H9 (cell line): ENCODE measurements at regions not wholly inside any gene's neighbourhood (a gene's known extent, or its start where the extent isn't known, plus 50 kb on each side); places are given as distances from the start of the nearest gene placed in this dataset.
A peak's percentile ranks its signal among the peaks of the same experiment; 100 is the strongest.

Experiments
- DNase-seq: peaks from one replicate; pipeline ENCODE4 v3.0.0-alpha.2; 2017
- H2AFZ ChIP-seq: one replicate; pipeline ENCODE4 v1.6.1; 2013; ENCODE audit warnings: mild to moderate bottlenecking, low read length, control low read depth, moderate library complexity
- H2AK5ac ChIP-seq: 2 replicates; pipeline ENCODE4 v1.6.1; 2013; ENCODE audit warnings: low read length, control low read depth, mixed read lengths; ENCODE audit not compliant: insufficient read length
- H2BK120ac ChIP-seq: one replicate; pipeline ENCODE4 v1.6.1; 2013; ENCODE audit warnings: low read depth, mild to moderate bottlenecking, low read length, control low read depth, inconsistent platforms; ENCODE audit not compliant: poor library complexity, severe bottlenecking
- H2BK12ac ChIP-seq: 2 replicates; pipeline ENCODE4 v1.6.1; 2013; ENCODE audit warnings: low read length, control low read depth, mixed read lengths, low read depth; ENCODE audit not compliant: insufficient read length
- H2BK15ac ChIP-seq: 2 replicates; pipeline ENCODE4 v1.6.1; 2013; ENCODE audit warnings: low read depth, low read length, control low read depth
- H2BK20ac ChIP-seq: one replicate; pipeline ENCODE4 v1.6.1; 2013; ENCODE audit warnings: low read depth, mild to moderate bottlenecking, low read length, control low read depth, inconsistent platforms; ENCODE audit not compliant: poor library complexity, severe bottlenecking
- H2BK5ac ChIP-seq: 2 replicates; pipeline ENCODE4 v1.6.1; 2013; ENCODE audit warnings: low read length, control low read depth, mixed read lengths; ENCODE audit not compliant: insufficient read length
- H3K14ac ChIP-seq: 2 replicates; pipeline ENCODE4 v1.6.1; 2013; ENCODE audit warnings: low read length, control low read depth; ENCODE audit not compliant: insufficient read depth
- H3K18ac ChIP-seq: 2 replicates; pipeline ENCODE4 v1.6.1; 2013; ENCODE audit warnings: low read depth, mild to moderate bottlenecking, mixed read lengths, low read length, control low read depth; ENCODE audit not compliant: insufficient read length
- H3K23ac ChIP-seq: 2 replicates; pipeline ENCODE4 v1.6.1; 2013; ENCODE audit warnings: low read length, control low read depth, mixed read lengths, low read depth; ENCODE audit not compliant: insufficient read length
- H3K23me2 ChIP-seq: 2 replicates; pipeline ENCODE4 v1.6.1; 2013; ENCODE audit warnings: low read depth, mild to moderate bottlenecking, mixed read lengths, low read length, control low read depth; ENCODE audit not compliant: insufficient read length, poor library complexity, severe bottlenecking
- H3K27ac ChIP-seq: 2 replicates; pipeline ENCODE4 v1.5.1; 2013; ENCODE audit warnings: low read length, control low read depth, mixed read lengths, low read depth; ENCODE audit not compliant: insufficient read length
- H3K27me3 ChIP-seq: 2 replicates; pipeline ENCODE4 v1.6.1; 2013; ENCODE audit warnings: low read length, control low read depth, inconsistent platforms; ENCODE audit not compliant: insufficient read depth
- H3K4ac ChIP-seq: 2 replicates; pipeline ENCODE4 v1.6.1; 2013; ENCODE audit warnings: low read depth, mild to moderate bottlenecking, control low read depth, inconsistent platforms, low read length, moderate library complexity
- H3K4me1 ChIP-seq: 2 replicates; pipeline ENCODE4 v1.6.1; 2013; ENCODE audit warnings: low read length, control low read depth, inconsistent platforms; ENCODE audit not compliant: insufficient read depth
- H3K4me2 ChIP-seq: 2 replicates; pipeline ENCODE4 v1.6.1; 2013; ENCODE audit warnings: low read length, control low read depth, mixed read lengths; ENCODE audit not compliant: insufficient read length, insufficient read depth
- H3K56ac ChIP-seq: 2 replicates; pipeline ENCODE4 v1.6.1; 2013; ENCODE audit warnings: low read depth, mild to moderate bottlenecking, mixed read lengths, low read length, control low read depth; ENCODE audit not compliant: insufficient read length
- H3K79me1 ChIP-seq: 2 replicates; pipeline ENCODE4 v1.6.1; 2013; ENCODE audit warnings: low read depth, mild to moderate bottlenecking, moderate library complexity, low read length, control low read depth, inconsistent platforms; ENCODE audit not compliant: insufficient read depth, poor library complexity, severe bottlenecking
- H3K79me2 ChIP-seq: 2 replicates; pipeline ENCODE4 v1.6.1; 2013; ENCODE audit warnings: low read length, control low read depth, inconsistent platforms; ENCODE audit not compliant: insufficient read depth
- H3K9ac ChIP-seq: 2 replicates; pipeline ENCODE4 v1.6.1; 2013; ENCODE audit warnings: low read length, control low read depth, mixed read lengths; ENCODE audit not compliant: insufficient read length; ENCODE audit errors: extremely low read depth
- H3K9me3 ChIP-seq: one replicate; pipeline ENCODE4 v1.6.1; 2013; ENCODE audit warnings: low read depth, low read length, inconsistent platforms; ENCODE audit not compliant: control insufficient read depth
- H3T11ph ChIP-seq: one replicate; pipeline ENCODE4 v1.6.1; 2013; ENCODE audit warnings: mild to moderate bottlenecking, low read length, control low read depth, inconsistent platforms
- H4K20me1 ChIP-seq: one replicate; pipeline ENCODE4 v1.6.1; 2013; ENCODE audit not compliant: control insufficient read depth, insufficient read length, insufficient read depth
- H4K5ac ChIP-seq: 2 replicates; pipeline ENCODE4 v1.6.1; 2013; ENCODE audit warnings: low read depth, mild to moderate bottlenecking, mixed read lengths, low read length, control low read depth; ENCODE audit not compliant: insufficient read length
- H4K8ac ChIP-seq: replicated peaks from 2 replicates; pipeline ENCODE4 v1.6.1; 2013; ENCODE audit warnings: low read length, control low read depth, mixed read lengths, low read depth; ENCODE audit not compliant: insufficient read length
- H4K91ac ChIP-seq: 2 replicates; pipeline ENCODE4 v1.6.1; 2013; ENCODE audit warnings: low read depth, mild to moderate bottlenecking, moderate library complexity, mixed read lengths, low read length, control low read depth; ENCODE audit not compliant: insufficient read length
- H3K27ac Mint-ChIP-seq, 3 experiments: 2 replicates in 2 of 3; 3 replicates in 1 of 3; pipeline ENCODE4 v1.8.0; 2020 to 2021; ENCODE audit warnings: mixed read lengths in 3 of 3, mild to moderate bottlenecking in 1 of 3, moderate library complexity in 1 of 3
- H3K27me3 Mint-ChIP-seq: 2 replicates; pipeline ENCODE4 v1.8.0; 2021; ENCODE audit warnings: low read depth, mild to moderate bottlenecking, moderate library complexity, mixed read lengths
- H3K36me3 Mint-ChIP-seq, 3 experiments: 2 replicates in 2 of 3; 3 replicates in 1 of 3; pipeline ENCODE4 v1.8.0; 2020 to 2021; ENCODE audit warnings: low read depth in 3 of 3, mixed read lengths in 3 of 3; ENCODE audit not compliant: insufficient read depth in 1 of 3
- H3K4me1 Mint-ChIP-seq, 2 experiments: 2 replicates each; pipeline ENCODE4 v1.8.0; 2020; ENCODE audit warnings: mixed read lengths in 2 of 2
- H3K4me3 Mint-ChIP-seq, 2 experiments: 2 replicates in 1 of 2; 3 replicates in 1 of 2; pipeline ENCODE4 v1.8.0; 2020 to 2021; ENCODE audit warnings: mild to moderate bottlenecking in 2 of 2, mixed read lengths in 2 of 2, moderate library complexity in 1 of 2
- H3K9me3 Mint-ChIP-seq, 2 experiments: 2 replicates in 1 of 2; 3 replicates in 1 of 2; pipeline ENCODE4 v1.8.0; 2020; ENCODE audit warnings: mild to moderate bottlenecking in 2 of 2, mixed read lengths in 2 of 2, moderate library complexity in 1 of 2
- CTCF ChIP-seq: fragments of 200-600 bp; sonication (generic); conservative IDR thresholded peaks from 3 replicates; pipeline ENCODE4 v1.8.0; 2021; ENCODE audit warnings: antibody characterized with exemption, mild to moderate bottlenecking
- WGBS: extraction: QIAGEN DNeasy Blood & Tissue Kit; methylation state at CpG from one replicate; pipeline ENCODE4 v1.1.7; 2013; ENCODE audit warnings: missing lambda C conversion rate, low lambda C conversion rate, mixed read lengths; ENCODE audit not compliant: insufficient read length; ENCODE audit errors: extremely low coverage; 5-methylcytosine and 5-hydroxymethylcytosine counted together

DNA sequence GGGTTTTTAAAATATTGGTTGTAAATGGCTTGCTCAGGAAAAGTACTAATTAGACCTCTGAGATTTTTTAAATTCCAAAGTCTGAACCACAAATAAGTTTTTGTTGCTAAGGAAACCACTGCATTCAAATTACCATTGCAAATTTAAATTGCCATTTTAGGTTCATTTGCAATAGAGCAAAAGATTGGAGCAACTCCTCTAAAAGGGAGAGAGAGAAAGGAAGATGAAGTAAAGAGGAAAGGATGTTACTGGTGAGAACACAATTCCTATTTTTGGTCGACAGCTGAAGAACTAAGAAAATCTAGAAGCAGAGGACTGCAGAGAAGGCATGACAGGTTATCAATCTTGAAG, 74.9 kb downstream of the FOXI3 start:
- H3K14ac ChIP-seq, result no peak overlapping the region
- H3K4me2 ChIP-seq, result no peak overlapping the region
- H2BK120ac ChIP-seq, result no peak overlapping the region
- no peak overlapping the region for H2BK5ac ChIP-seq
- no peak overlapping the region for H3K18ac ChIP-seq
- no peak overlapping the region for H3K4ac ChIP-seq
- H3K23me2 ChIP-seq, result no peaks in the 10 kb centered on the region
- H3K36me3 Mint-ChIP-seq, result no peaks in the 10 kb centered on the region
- H3K27ac Mint-ChIP-seq, result peak overlapping the region in 1 of 3 experiments; percentile 57; a peak in 2 of 7 replicates
- no peaks in the 10 kb centered on the region for H4K20me1 ChIP-seq
- no peak overlapping the region for H3K9ac ChIP-seq
- H3K9me3 Mint-ChIP-seq, result no peaks in the 10 kb centered on the region; a peak in 1 of 5 replicates
- H3K4me1 ChIP-seq, result no peaks in the 10 kb centered on the region; the same call in 1 of the 2 replicates
- H3K27me3 Mint-ChIP-seq, result no peaks in the 10 kb centered on the region; the same call in 1 of the 2 replicates
- H3K27ac ChIP-seq, result no peak overlapping the region
- DNase-seq, result no peak
- H3K9me3 ChIP-seq, result no peaks in the 10 kb centered on the region
- no peak overlapping the region for H4K91ac ChIP-seq
- H2AFZ ChIP-seq, result no peak overlapping the region
- no peak overlapping the region for H2AK5ac ChIP-seq
- no peaks in the 10 kb centered on the region for H3K79me1 ChIP-seq
- no peak overlapping the region for H3K4me3 Mint-ChIP-seq
- H4K8ac ChIP-seq, result no peak overlapping the region
- H3K79me2 ChIP-seq, result no peaks in the 10 kb centered on the region
- WGBS, result no CpG with 5 or more reads among the region's 1 CpG
- H3T11ph ChIP-seq, result no peak overlapping the region
- H3K56ac ChIP-seq, result no peak overlapping the region
- H4K5ac ChIP-seq, result no peak overlapping the region
- no peak overlapping the region for H2BK15ac ChIP-seq
- no peak overlapping the region for H2BK12ac ChIP-seq
- H3K4me1 Mint-ChIP-seq, result peaks cover 9 to 12% of the 10 kb centered on the region in 2 experiments
- H3K27me3 ChIP-seq, result no peaks in the 10 kb centered on the region
- no peak overlapping the region for H3K23ac ChIP-seq
- TF ChIP-seq CTCF, result no peak
- no peak overlapping the region for H2BK20ac ChIP-seq
